Calu3 (cell line): ENCODE measurements at regions not wholly inside any gene's neighbourhood (a gene's known extent, or its start where the extent isn't known, plus 50 kb on each side); places are given as distances from the start of the nearest gene placed in this dataset.

Experiments used
- BruUV-seq: library from RNA; stranded (reverse); fragments of 400-500 nt; replicated peaks from 2 replicates; lab custom pipeline; 2021; lab: Mats Ljungman, UMichigan
- CTCF ChIA-PET: fragments of 300-600 bp; sonication (Branson Sonifier 250); formaldehyde crosslinking; loops from one replicate; lab custom pipeline; 2022; ENCODE audit warnings: antibody characterized with exemption; lab: Charles Lee
- DNase-seq: peaks from one replicate; pipeline ENCODE4 v3.0.0; 2022
- H3K27ac Mint-ChIP-seq: one replicate; pipeline ENCODE4 v1.8.0; 2022; ENCODE audit warnings: mixed read lengths; ENCODE audit not compliant: unreplicated experiment
- H3K27me3 Mint-ChIP-seq: one replicate; pipeline ENCODE4 v1.8.0; 2022; ENCODE audit warnings: mixed read lengths; ENCODE audit not compliant: unreplicated experiment
- H3K36me3 Mint-ChIP-seq: one replicate; pipeline ENCODE4 v1.8.0; 2022; ENCODE audit warnings: mild to moderate bottlenecking, moderate library complexity, mixed read lengths; ENCODE audit not compliant: insufficient read depth, unreplicated experiment
- H3K4me1 Mint-ChIP-seq: one replicate; pipeline ENCODE4 v1.8.0; 2022; ENCODE audit warnings: mild to moderate bottlenecking, low read depth, mixed read lengths; ENCODE audit not compliant: unreplicated experiment
- H3K4me3 Mint-ChIP-seq: one replicate; pipeline ENCODE4 v1.8.0; 2022; ENCODE audit warnings: mild to moderate bottlenecking, low read depth, moderate library complexity, mixed read lengths; ENCODE audit not compliant: unreplicated experiment
- H3K9me3 Mint-ChIP-seq: one replicate; pipeline ENCODE4 v1.8.0; 2022; ENCODE audit warnings: low read depth, mixed read lengths; ENCODE audit not compliant: unreplicated experiment
- CTCF ChIP-seq: fragments of 200-600 bp; IDR thresholded peaks from one replicate; pipeline ENCODE4 v1.8.0; 2022; ENCODE audit warnings: antibody characterized with exemption; ENCODE audit not compliant: unreplicated experiment
- intact Hi-C: fragments of 100-400 bp; cut with micrococcal nuclease; formaldehyde crosslinking; loops from one replicate; pipeline ENCODE4 v1.10.0; 2022; ENCODE audit not compliant: unreplicated experiment

- H3K4me3 Mint-ChIP-seq, result no peak overlapping the region
- no peaks in the 10 kb centered on the region for H3K4me1 Mint-ChIP-seq
- intact Hi-C loops, result no loop called here
- BruUV-seq, result no TSS peak
- H3K27me3 Mint-ChIP-seq, result no peaks in the 10 kb centered on the region
- H3K27ac Mint-ChIP-seq, result no peak overlapping the region
- no peak for TF ChIP-seq CTCF
- no peak for DNase-seq
- CTCF ChIA-PET, result no interaction called here
- peaks cover 7% of the 10 kb centered on the region for H3K9me3 Mint-ChIP-seq
- H3K36me3 Mint-ChIP-seq, result no peaks in the 10 kb centered on the region
These were observed 556.2 kb upstream of the TMPRSS15 start for GRCh38 chr21:18959817-18960216.

DNA sequence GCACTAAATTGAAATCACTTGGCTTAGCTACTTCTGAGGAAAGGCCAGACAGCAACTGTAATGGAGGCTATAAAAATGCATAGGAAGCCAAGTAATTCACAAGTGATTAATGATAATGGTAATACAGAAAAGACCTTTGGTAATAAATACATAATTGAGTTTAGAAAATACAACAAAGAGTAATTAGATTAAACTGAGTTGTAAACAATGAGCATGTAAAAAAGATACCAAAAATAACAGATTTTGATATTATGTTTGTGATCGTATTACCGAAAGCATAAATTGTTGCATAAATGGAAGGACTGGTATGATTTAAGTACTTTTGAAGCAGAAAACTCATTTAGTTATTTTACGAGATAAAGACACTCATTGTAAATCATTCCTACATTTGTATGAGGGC is 556.7 kb upstream of the TMPRSS15 start:
- BruUV-seq, result no TSS peak
- H3K4me3 Mint-ChIP-seq, result no peak overlapping the region
- no peak overlapping the region for H3K27ac Mint-ChIP-seq
- DNase-seq, result no peak
- no peaks in the 10 kb centered on the region for H3K4me1 Mint-ChIP-seq
- H3K9me3 Mint-ChIP-seq, result peaks cover 7% of the 10 kb centered on the region
- intact Hi-C loops, result no loop called here
- H3K36me3 Mint-ChIP-seq, result no peaks in the 10 kb centered on the region
- no peak for TF ChIP-seq CTCF
- no peaks in the 10 kb centered on the region for H3K27me3 Mint-ChIP-seq
- CTCF ChIA-PET, result no interaction called here

DNA sequence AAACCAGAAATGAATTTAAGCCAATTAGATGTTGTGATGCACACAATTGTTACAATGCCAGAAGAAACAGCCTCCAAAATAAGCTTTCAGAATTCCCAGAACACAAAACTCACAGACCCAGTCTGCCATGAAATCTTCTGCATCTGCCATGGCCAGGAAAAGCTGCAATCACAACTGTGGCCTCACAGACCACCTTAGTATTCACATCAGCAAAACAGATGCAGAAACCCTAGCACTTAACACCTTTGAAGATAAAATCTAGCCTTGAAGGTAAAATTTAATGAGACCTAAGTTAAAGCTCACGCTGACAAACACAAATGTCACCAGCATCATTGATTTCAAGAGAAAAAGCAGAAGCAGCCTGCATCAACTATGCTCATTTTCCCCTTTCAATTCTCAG is 566.8 kb upstream of the TMPRSS15 start:
- peaks cover 5% of the 10 kb centered on the region for H3K9me3 Mint-ChIP-seq
- no peak for TF ChIP-seq CTCF
- H3K36me3 Mint-ChIP-seq, result peaks cover under 1% of the 10 kb centered on the region
- CTCF ChIA-PET, result interaction anchor here (0.6 kb wide), 1 partner anchor 709 kb away, joined by 3 read pairs; no protein-coding TSS in a partner anchor
- no peaks in the 10 kb centered on the region for H3K27me3 Mint-ChIP-seq
- intact Hi-C loops, result no loop called here
- DNase-seq, result no peak
- H3K4me3 Mint-ChIP-seq, result no peak overlapping the region
- no TSS peak for BruUV-seq
- no peak overlapping the region for H3K27ac Mint-ChIP-seq
- H3K4me1 Mint-ChIP-seq, result no peaks in the 10 kb centered on the region

DNA sequence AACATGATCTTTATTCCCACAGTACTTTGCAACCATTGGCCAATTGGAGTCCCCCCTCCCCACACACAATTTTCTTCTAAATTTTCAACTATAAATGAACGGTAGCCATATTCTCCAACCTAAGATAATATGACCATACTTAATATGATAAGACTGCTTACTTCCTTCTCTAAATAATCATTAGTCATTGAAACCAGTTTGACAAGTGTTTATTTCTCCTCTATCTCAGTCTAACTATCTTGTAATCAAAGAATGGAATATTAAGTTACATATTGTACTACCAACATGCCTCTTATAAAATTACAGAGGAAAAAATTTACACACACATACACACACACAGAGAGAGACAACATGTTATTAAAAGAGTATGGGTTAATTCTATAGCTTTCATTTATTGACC is 567.4 kb upstream of the TMPRSS15 start:
- CTCF ChIA-PET, result interaction anchor here (0.6 kb wide), 1 partner anchor 710 kb away, joined by 3 read pairs; no protein-coding TSS in a partner anchor
- H3K4me1 Mint-ChIP-seq, result no peaks in the 10 kb centered on the region
- BruUV-seq, result no TSS peak
- H3K27ac Mint-ChIP-seq, result no peak overlapping the region
- H3K9me3 Mint-ChIP-seq, result peaks cover 7% of the 10 kb centered on the region
- H3K4me3 Mint-ChIP-seq, result no peak overlapping the region
- peaks cover 4% of the 10 kb centered on the region for H3K36me3 Mint-ChIP-seq
- TF ChIP-seq CTCF, result no peak
- intact Hi-C loops, result no loop called here
- DNase-seq, result no peak
- no peaks in the 10 kb centered on the region for H3K27me3 Mint-ChIP-seq
